ENCODE measurements at regions not wholly inside any gene's neighbourhood (a gene's known extent, or its start where the extent isn't known, plus 50 kb on each side); places are given as distances from the start of the nearest gene placed in this dataset.
"Not testable (repeated sequence)": the region's sequence is repeated elsewhere in the genome, so short reads cannot be mapped to it uniquely, and the experiment has no call there.

- DNase-seq: no peak
Observed at GRCh38 chr7:113373863-113374262, 255.5 kb upstream of the SMIM30 start.

GRCh38 chr7:113371416-113372043 is 253.2 kb upstream of the SMIM30 start:
- DNase-seq: no peak

GRCh38 chr7:113370910-113371309 is 252.6 kb upstream of the SMIM30 start:
- DNase-seq: no peak

GRCh38 chr7:113368256-113368655 is 249.9 kb upstream of the SMIM30 start:
- no peak for DNase-seq

- no peak for DNase-seq
Observed at GRCh38 chr7:113367041-113367586, 248.8 kb upstream of the SMIM30 start.

GRCh38 chr7:113366122-113366521 is 247.8 kb upstream of the SMIM30 start:
- no peak for DNase-seq

GRCh38 chr7:113349339-113349738 is 231.0 kb upstream of the SMIM30 start:
- DNase-seq: no peak

GRCh38 chr7:113339661-113340060 is 221.3 kb upstream of the SMIM30 start:
- no peak for DNase-seq

GRCh38 chr7:113338071-113338696 is 219.8 kb upstream of the SMIM30 start:
- no peak for DNase-seq

GRCh38 chr7:113336838-113337237 is 218.5 kb upstream of the SMIM30 start:
- DNase-seq: not testable (repeated sequence)

- DNase-seq: no peak
Observed at GRCh38 chr7:113331155-113331898, 213.0 kb upstream of the SMIM30 start.

- DNase-seq: no peak
Observed at GRCh38 chr7:113321201-113321600, 202.8 kb upstream of the SMIM30 start.

- no peak for DNase-seq
Observed at GRCh38 chr7:113320419-113320818, 202.1 kb upstream of the SMIM30 start.

- DNase-seq: no peak
Observed at GRCh38 chr7:113314594-113314993, 196.2 kb upstream of the SMIM30 start.

- DNase-seq: no peak
Observed at GRCh38 chr7:113308399-113308798, 190.0 kb upstream of the SMIM30 start.

- DNase-seq: no peak
Observed at GRCh38 chr7:113307147-113307546, 188.8 kb upstream of the SMIM30 start.

- DNase-seq: no peak
Observed at GRCh38 chr7:113306302-113306701, 187.9 kb upstream of the SMIM30 start.

- DNase-seq: no peak
Observed at GRCh38 chr7:113304104-113304503, 185.8 kb upstream of the SMIM30 start.

GRCh38 chr7:113303388-113303787 is 185.0 kb upstream of the SMIM30 start:
- not testable (repeated sequence) for DNase-seq

- DNase-seq: no peak
Observed at GRCh38 chr7:113301983-113302382, 183.6 kb upstream of the SMIM30 start.

GRCh38 chr7:113301141-113301540 is 182.8 kb upstream of the SMIM30 start:
- no peak for DNase-seq

- no peak for DNase-seq
Observed at GRCh38 chr7:113299748-113300147, 181.4 kb upstream of the SMIM30 start.

GRCh38 chr7:113298501-113298900 is 180.1 kb upstream of the SMIM30 start:
- no peak for DNase-seq

- DNase-seq: no peak
Observed at GRCh38 chr7:113294750-113295149, 176.4 kb upstream of the SMIM30 start.
